ENCODE measurements at regions not wholly inside any gene's neighbourhood (a gene's known extent, or its start where the extent isn't known, plus 50 kb on each side); places are given as distances from the start of the nearest gene placed in this dataset.
"Not testable (repeated sequence)": the region's sequence is repeated elsewhere in the genome, so short reads cannot be mapped to it uniquely, and the experiment has no call there.

GRCh38 chr5:97501965-97502305, 318.9 kb upstream of the RIOK2 start:
- ChIA-PET POLR2A (no interaction called here), CTCF (no interaction called here)
- TF ChIP-seq SP1 (IDR thresholded peaks at IDR 0.05) = no peak
- TF ChIP-seq NFRKB (IDR thresholded peaks at IDR 0.05) = no peak
- no peak for TF ChIP-seq FOXA1 (IDR thresholded peaks at IDR 0.05)
- TF ChIP-seq SUZ12 (IDR thresholded peaks at IDR 0.05) = no peak
- TF ChIP-seq CTBP1 (IDR thresholded peaks at IDR 0.05; ENCODE audit: borderline replicate concordance) = no peak
- TF ChIP-seq ZNF384 (IDR thresholded peaks at IDR 0.05) = no peak
- TF ChIP-seq ARNT (IDR thresholded peaks at IDR 0.05) = no peak
- no peak for TF ChIP-seq HDGF (IDR thresholded peaks at IDR 0.05; ENCODE audit: borderline replicate concordance)
- TF ChIP-seq L3MBTL2 (conservative IDR thresholded peaks at IDR 0.05) = no peak
- TF ChIP-seq FOXM1 (IDR thresholded peaks at IDR 0.05; ENCODE audit: borderline replicate concordance) = no peak
- TF ChIP-seq LEF1 (IDR thresholded peaks at IDR 0.05; ENCODE audit: borderline replicate concordance) = no peak
- no peak for TF ChIP-seq FOXK2 (IDR thresholded peaks at IDR 0.05)
- TF ChIP-seq PKNOX1 (IDR thresholded peaks at IDR 0.05) = no peak
- TF ChIP-seq ELF4 (IDR thresholded peaks at IDR 0.05) = no peak
- TF ChIP-seq BHLHE40 (IDR thresholded peaks at IDR 0.05; ENCODE audit: borderline replicate concordance) = no peak
- TF ChIP-seq TARDBP (IDR thresholded peaks at IDR 0.05) = no peak
- DNase-seq (ENCODE audit: extremely low spot score) = no peak

DNA sequence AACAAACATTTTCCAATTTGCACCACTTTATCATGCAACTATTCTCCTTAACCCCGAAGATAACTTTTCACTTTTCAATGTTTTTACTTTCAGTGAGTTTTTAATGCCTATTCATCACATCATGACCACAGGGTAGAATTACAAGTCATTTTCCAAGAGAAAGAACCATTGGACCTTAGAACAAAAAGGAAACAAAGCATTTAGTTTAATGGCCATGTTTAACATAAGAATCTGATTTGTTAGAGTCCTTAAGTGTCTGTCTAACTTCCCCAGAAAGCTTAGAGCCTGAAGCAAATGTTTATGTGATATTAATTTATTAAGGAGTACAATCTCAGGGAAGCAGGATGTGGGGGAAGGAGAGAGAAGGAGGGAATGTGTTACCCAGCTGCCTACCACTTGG, 325.8 kb upstream of the RIOK2 start:
- POLR2A ChIA-PET = no interaction called here
- TF ChIP-seq NFRKB (IDR thresholded peaks at IDR 0.05) (no peak), PKNOX1 (IDR thresholded peaks at IDR 0.05) (no peak), SUZ12 (IDR thresholded peaks at IDR 0.05) (no peak), TARDBP (IDR thresholded peaks at IDR 0.05) (no peak), FOXK2 (IDR thresholded peaks at IDR 0.05) (no peak), HDGF (IDR thresholded peaks at IDR 0.05; ENCODE audit: borderline replicate concordance) (no peak), SP1 (IDR thresholded peaks at IDR 0.05) (no peak), BHLHE40 (IDR thresholded peaks at IDR 0.05; ENCODE audit: borderline replicate concordance) (no peak), LEF1 (IDR thresholded peaks at IDR 0.05; ENCODE audit: borderline replicate concordance) (no peak), ELF4 (IDR thresholded peaks at IDR 0.05) (no peak), FOXA1 (IDR thresholded peaks at IDR 0.05) (no peak), L3MBTL2 (conservative IDR thresholded peaks at IDR 0.05) (no peak), ARNT (IDR thresholded peaks at IDR 0.05) (no peak), FOXM1 (IDR thresholded peaks at IDR 0.05; ENCODE audit: borderline replicate concordance) (no peak), ZNF384 (IDR thresholded peaks at IDR 0.05) (no peak), CTBP1 (IDR thresholded peaks at IDR 0.05; ENCODE audit: borderline replicate concordance) (no peak)
- DNase-seq (ENCODE audit: extremely low spot score) = no peak
- CTCF ChIA-PET = no interaction called here

GRCh38 chr5:97519565-97519964, 336.5 kb upstream of the RIOK2 start:
- CTCF ChIA-PET; DNase-seq (ENCODE audit: extremely low spot score); POLR2A ChIA-PET: not testable (repeated sequence)

GRCh38 chr5:97523336-97523735, 340.3 kb upstream of the RIOK2 start:
- DNase-seq (ENCODE audit: extremely low spot score); POLR2A ChIA-PET; CTCF ChIA-PET: not testable (repeated sequence)

GRCh38 chr5:97525780-97526179, 342.7 kb upstream of the RIOK2 start:
- POLR2A ChIA-PET = no interaction called here
- no peak for DNase-seq (ENCODE audit: extremely low spot score)
- TF ChIP-seq FOXA1 (IDR thresholded peaks at IDR 0.05) (no peak), LEF1 (IDR thresholded peaks at IDR 0.05; ENCODE audit: borderline replicate concordance) (no peak)
- CTCF ChIA-PET = no interaction called here

DNA sequence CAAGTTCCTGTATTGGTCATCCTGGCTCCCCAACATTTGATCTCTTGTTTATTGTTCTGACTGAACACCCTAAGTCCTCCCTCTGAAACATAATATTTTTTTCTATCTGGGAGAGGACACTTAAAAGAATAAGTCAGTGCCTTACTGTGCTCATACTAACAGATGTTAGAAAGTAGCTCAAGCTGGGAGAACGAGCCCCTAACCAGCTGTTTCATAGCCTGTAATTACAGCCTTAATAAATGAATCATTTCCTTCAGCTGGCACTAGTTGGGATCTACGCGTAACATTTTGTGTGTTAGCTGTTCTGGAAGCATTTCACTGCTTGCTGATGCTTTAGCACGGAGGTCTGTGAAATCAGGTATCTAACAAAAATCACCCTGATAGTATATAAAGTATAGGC, 345.9 kb upstream of the RIOK2 start:
- no peak for DNase-seq (ENCODE audit: extremely low spot score)
- TF ChIP-seq TARDBP (IDR thresholded peaks at IDR 0.05) = no peak
- TF ChIP-seq NFRKB (IDR thresholded peaks at IDR 0.05) = no peak
- TF ChIP-seq SP1 (IDR thresholded peaks at IDR 0.05) = no peak
- no peak for TF ChIP-seq SUZ12 (IDR thresholded peaks at IDR 0.05)
- no peak for TF ChIP-seq FOXA1 (IDR thresholded peaks at IDR 0.05)
- no peak for TF ChIP-seq PKNOX1 (IDR thresholded peaks at IDR 0.05)
- TF ChIP-seq FOXM1 (IDR thresholded peaks at IDR 0.05; ENCODE audit: borderline replicate concordance) = no peak
- TF ChIP-seq FOXK2 (IDR thresholded peaks at IDR 0.05) = no peak
- TF ChIP-seq BHLHE40 (IDR thresholded peaks at IDR 0.05; ENCODE audit: borderline replicate concordance) = no peak
- no peak for TF ChIP-seq CTBP1 (IDR thresholded peaks at IDR 0.05; ENCODE audit: borderline replicate concordance)
- no peak for TF ChIP-seq ARNT (IDR thresholded peaks at IDR 0.05)
- TF ChIP-seq LEF1 (IDR thresholded peaks at IDR 0.05; ENCODE audit: borderline replicate concordance) = no peak
- no peak for TF ChIP-seq L3MBTL2 (conservative IDR thresholded peaks at IDR 0.05)
- no peak for TF ChIP-seq ZNF384 (IDR thresholded peaks at IDR 0.05)
- no peak for TF ChIP-seq ELF4 (IDR thresholded peaks at IDR 0.05)
- no peak for TF ChIP-seq HDGF (IDR thresholded peaks at IDR 0.05; ENCODE audit: borderline replicate concordance)
- POLR2A ChIA-PET = no interaction called here
- CTCF ChIA-PET = no interaction called here

GRCh38 chr5:97529354-97529985, 346.4 kb upstream of the RIOK2 start:
- ChIA-PET POLR2A (no interaction called here), CTCF (no interaction called here)
- no peak for TF ChIP-seq SUZ12 (IDR thresholded peaks at IDR 0.05)
- no peak for TF ChIP-seq TARDBP (IDR thresholded peaks at IDR 0.05)
- no peak for TF ChIP-seq BHLHE40 (IDR thresholded peaks at IDR 0.05; ENCODE audit: borderline replicate concordance)
- no peak for TF ChIP-seq FOXA1 (IDR thresholded peaks at IDR 0.05)
- no peak for TF ChIP-seq FOXK2 (IDR thresholded peaks at IDR 0.05)
- TF ChIP-seq PKNOX1 (IDR thresholded peaks at IDR 0.05) = no peak
- no peak for DNase-seq (ENCODE audit: extremely low spot score)
